Cardiac fibroblast (primary cell): ENCODE measurements at regions not wholly inside any gene's neighbourhood (a gene's known extent, or its start where the extent isn't known, plus 50 kb on each side); places are given as distances from the start of the nearest gene placed in this dataset.

Source experiments
- DNase-seq, 2 donors: peaks; one replicate each; pipeline versions ENCODE4 v3.0.0 to v3.0.0-alpha.2; 2010; ENCODE audit warnings: low read depth in 2 of 2
- H3K4me3 ChIP-seq, 2 donors: replicated peaks in 1 of 2; 1 replicate in 1 of 2; 2 replicates in 1 of 2; pipeline ENCODE4 v1.5.1; 2011; ENCODE audit warnings: low read depth in 2 of 2, low read length in 2 of 2, mild to moderate bottlenecking in 2 of 2, moderate library complexity in 1 of 2
- TF ChIP-seq, protein P1 (sequence below): IDR thresholded peaks from one replicate; pipeline ENCODE4 v1.5.1; 2011; ENCODE audit warnings: low read depth, mild to moderate bottlenecking, low read length, inconsistent platforms

DNA sequence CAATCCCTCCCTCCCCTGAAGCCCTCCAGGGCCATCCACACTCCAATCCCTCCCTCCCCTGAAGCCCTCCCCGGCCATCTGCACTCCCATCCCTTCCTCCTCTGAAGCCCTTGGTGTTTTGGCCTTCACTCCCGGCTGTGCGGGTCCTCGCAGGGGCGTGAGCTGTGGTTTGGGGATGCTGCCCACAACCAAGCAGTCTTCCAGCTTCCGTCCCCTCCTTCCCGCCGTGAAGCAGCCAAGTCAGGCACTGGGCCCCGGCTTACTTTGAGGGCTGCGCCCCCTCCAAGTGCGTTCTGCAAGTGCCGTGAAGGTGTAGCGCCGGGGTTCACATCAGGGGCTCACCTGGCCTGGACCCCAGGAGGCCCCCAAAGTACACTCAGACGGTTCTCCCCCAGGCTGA is 335.9 kb downstream of the BRD1 start:
- H3K4me3 ChIP-seq: no peak overlapping the region
- TF ChIP-seq, protein P1, sequence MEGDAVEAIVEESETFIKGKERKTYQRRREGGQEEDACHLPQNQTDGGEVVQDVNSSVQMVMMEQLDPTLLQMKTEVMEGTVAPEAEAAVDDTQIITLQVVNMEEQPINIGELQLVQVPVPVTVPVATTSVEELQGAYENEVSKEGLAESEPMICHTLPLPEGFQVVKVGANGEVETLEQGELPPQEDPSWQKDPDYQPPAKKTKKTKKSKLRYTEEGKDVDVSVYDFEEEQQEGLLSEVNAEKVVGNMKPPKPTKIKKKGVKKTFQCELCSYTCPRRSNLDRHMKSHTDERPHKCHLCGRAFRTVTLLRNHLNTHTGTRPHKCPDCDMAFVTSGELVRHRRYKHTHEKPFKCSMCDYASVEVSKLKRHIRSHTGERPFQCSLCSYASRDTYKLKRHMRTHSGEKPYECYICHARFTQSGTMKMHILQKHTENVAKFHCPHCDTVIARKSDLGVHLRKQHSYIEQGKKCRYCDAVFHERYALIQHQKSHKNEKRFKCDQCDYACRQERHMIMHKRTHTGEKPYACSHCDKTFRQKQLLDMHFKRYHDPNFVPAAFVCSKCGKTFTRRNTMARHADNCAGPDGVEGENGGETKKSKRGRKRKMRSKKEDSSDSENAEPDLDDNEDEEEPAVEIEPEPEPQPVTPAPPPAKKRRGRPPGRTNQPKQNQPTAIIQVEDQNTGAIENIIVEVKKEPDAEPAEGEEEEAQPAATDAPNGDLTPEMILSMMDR: no peak
- DNase-seq: no peak

DNA sequence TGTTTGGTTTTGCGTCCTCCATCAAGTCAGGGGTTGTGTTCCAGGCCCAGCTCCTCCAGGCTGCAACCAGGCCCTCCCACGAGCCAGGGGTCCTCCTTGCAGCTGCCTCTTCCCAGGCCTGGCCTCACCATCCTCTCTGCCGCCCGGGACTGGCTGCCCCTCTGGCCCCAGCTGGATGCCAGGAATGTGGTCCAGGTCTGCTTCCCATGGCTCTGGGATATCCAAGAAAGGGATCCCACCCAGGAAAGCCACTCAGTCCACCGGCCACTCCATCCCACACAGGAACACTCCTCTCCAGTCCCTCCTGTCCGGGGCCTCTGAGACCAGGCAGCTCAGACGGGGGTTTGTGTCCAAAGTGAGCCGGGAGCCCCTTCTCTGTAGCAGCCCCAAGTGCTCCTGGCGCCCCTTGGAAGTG is 336.4 kb downstream of the BRD1 start:
- TF ChIP-seq, protein P1: no peak
- no peak for DNase-seq
- no peak overlapping the region for H3K4me3 ChIP-seq

- no peak for DNase-seq
- TF ChIP-seq, protein P1: no peak
- H3K4me3 ChIP-seq: no peak overlapping the region
Observed at GRCh38 chr22:49490692-49491091, 337.0 kb downstream of the BRD1 start.

DNA sequence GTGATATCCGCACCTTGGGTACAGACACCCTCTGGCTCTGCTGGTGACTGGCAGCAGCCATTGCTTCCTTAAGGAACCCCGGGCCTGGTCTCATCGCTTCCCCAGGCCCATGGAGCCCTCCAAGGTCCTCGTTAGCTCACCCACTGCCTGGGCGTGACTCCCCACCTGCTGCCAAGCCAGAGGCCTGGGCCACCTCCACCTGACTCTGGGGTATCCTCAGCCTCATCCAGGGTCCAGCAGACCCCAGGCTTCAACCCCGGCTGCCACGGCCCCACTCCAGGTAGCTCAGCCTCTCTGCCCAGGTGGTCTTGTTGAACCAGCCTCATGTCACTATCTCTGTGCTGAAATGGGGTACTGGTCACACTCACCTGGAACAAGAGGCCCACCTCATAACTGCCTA is 337.9 kb downstream of the BRD1 start:
- TF ChIP-seq, protein P1: no peak
- H3K4me3 ChIP-seq: no peak overlapping the region
- DNase-seq: no peak

DNA sequence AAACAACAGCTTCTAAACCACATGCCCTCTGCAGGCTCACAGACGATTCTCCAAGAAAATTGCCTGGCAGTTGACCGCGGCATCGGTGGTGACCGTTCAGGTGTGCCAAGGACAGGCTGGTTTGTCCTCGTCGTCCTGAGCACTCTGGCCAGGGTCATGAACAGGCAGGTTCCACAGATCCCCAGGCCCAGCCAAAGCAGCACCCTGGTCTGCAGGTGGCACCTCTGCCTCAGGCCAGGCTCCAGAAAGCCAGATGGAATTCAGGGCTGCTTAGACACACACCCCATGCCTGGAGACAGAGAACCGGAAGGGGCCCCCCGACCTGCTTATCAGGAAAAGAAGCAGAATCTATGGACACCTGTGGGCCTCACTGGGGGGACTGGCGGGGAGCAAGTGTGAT is 338.7 kb downstream of the BRD1 start:
- H3K4me3 ChIP-seq: no peak overlapping the region
- TF ChIP-seq, protein P1: no peak
- no peak for DNase-seq

DNA sequence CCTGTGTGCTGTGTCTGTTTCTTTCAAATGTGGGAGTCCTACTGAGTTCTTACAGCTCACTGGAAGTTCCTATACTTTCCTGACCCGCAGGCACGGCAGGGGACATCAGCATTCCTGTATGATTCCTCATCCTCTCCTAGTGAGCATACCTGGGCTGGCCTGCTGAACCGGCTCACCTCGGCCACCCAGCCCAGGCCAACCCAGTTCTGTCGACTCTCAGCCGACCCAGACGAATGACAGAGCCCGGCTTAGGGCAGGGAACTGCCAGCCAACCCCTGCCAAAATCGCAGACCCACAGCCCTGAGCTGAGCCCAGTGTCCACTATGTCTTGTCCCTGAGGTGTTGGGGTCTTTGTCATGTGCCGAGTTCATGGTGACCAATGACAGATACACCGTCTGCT is 339.7 kb downstream of the BRD1 start:
- H3K4me3 ChIP-seq: no peak overlapping the region
- DNase-seq: no peak
- TF ChIP-seq, protein P1: no peak

DNA sequence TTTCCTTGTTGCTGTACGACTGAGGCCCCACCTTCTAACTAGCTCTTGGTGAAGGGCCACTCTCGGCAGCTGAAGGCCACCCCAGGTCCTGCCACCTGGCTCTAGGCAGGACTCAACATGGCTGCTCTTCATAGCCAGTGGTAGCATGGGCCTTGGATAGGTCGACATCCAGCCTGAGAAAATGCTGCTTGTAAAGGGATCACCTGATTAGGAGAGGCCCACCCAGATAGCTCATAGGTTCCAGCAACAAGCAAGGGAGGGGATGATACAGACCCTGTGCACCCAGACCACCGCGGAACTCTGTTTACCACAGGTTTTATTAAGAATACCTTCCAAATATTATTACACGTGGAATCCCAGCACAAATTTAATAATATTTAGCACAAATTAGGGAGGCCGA is 341.4 kb downstream of the BRD1 start:
- no peak overlapping the region for H3K4me3 ChIP-seq
- TF ChIP-seq, protein P1: no peak
- no peak for DNase-seq
